ENCODE measurements at regions not wholly inside any gene's neighbourhood (a gene's known extent, or its start where the extent isn't known, plus 50 kb on each side); places are given as distances from the start of the nearest gene placed in this dataset.

- TF ChIP-seq CTCF (conservative IDR thresholded peaks at IDR 0.05 in 1 of 2, IDR thresholded peaks at IDR 0.05 in 1 of 2; ENCODE audit: extremely low read depth in 1 of 2, insufficient read depth in 1 of 2, low read depth in 1 of 2, low read length in 2 of 2): no peak
- TF ChIP-seq EZH2 (IDR thresholded peaks at IDR 0.05; ENCODE audit: borderline replicate concordance, low read length): no peak
Observed at GRCh38 chr13:106310291-106310865, 225.1 kb downstream of the EFNB2 start.

All from mammary epithelial cell (primary cell).